ENCODE measurements at regions not wholly inside any gene's neighbourhood (a gene's known extent, or its start where the extent isn't known, plus 50 kb on each side); places are given as distances from the start of the nearest gene placed in this dataset.

- H3K4me1 ChIP-seq: no peaks in the 10 kb centered on the region
- DNase-seq (no peak), ATAC-seq (no peak)
- no peaks in the 10 kb centered on the region for H3K27me3 ChIP-seq (ENCODE audit: low read depth)
- no peak overlapping the region for H3K4me3 ChIP-seq
- H3K9me3 ChIP-seq: no peaks in the 10 kb centered on the region
- no peak overlapping the region for H3K27ac ChIP-seq
- H3K36me3 ChIP-seq: no peaks in the 10 kb centered on the region
- no peak for TF ChIP-seq CTCF (IDR thresholded peaks at IDR 0.05)
- intact Hi-C loops (cut with DNase I): no loop called here
Observed at GRCh38 chr20:16678779-16679178, 51.0 kb upstream of the SNRPB2 start.

GRCh38 chr20:16676891-16677290 lies 52.9 kb upstream of the SNRPB2 start:
- H3K4me3 ChIP-seq: no peak overlapping the region
- no peaks in the 10 kb centered on the region for H3K36me3 ChIP-seq
- no peak for TF ChIP-seq CTCF (IDR thresholded peaks at IDR 0.05)
- DNase-seq (no peak), ATAC-seq (no peak)
- H3K4me1 ChIP-seq: no peaks in the 10 kb centered on the region
- H3K27ac ChIP-seq: no peak overlapping the region
- intact Hi-C loops (cut with DNase I): no loop called here
- H3K9me3 ChIP-seq: no peaks in the 10 kb centered on the region
- no peaks in the 10 kb centered on the region for H3K27me3 ChIP-seq (ENCODE audit: low read depth)

GRCh38 chr20:16675001-16675564 lies 54.7 kb upstream of the SNRPB2 start:
- no peaks in the 10 kb centered on the region for H3K4me1 ChIP-seq
- ATAC-seq (no peak), DNase-seq (no peak)
- no peaks in the 10 kb centered on the region for H3K9me3 ChIP-seq
- no peak for TF ChIP-seq CTCF (IDR thresholded peaks at IDR 0.05)
- intact Hi-C loops (cut with DNase I): no loop called here
- no peak overlapping the region for H3K27ac ChIP-seq
- H3K27me3 ChIP-seq (ENCODE audit: low read depth): no peaks in the 10 kb centered on the region
- H3K36me3 ChIP-seq: no peaks in the 10 kb centered on the region
- H3K4me3 ChIP-seq: no peak overlapping the region

GRCh38 chr20:16674243-16674642 lies 55.6 kb upstream of the SNRPB2 start:
- TF ChIP-seq CTCF (IDR thresholded peaks at IDR 0.05): no peak
- Histone ChIP-seq H3K27ac (no peak overlapping the region), H3K4me1 (no peaks in the 10 kb centered on the region), H3K9me3 (no peaks in the 10 kb centered on the region), H3K36me3 (no peaks in the 10 kb centered on the region), H3K4me3 (no peak overlapping the region), H3K27me3 (ENCODE audit: low read depth) (no peaks in the 10 kb centered on the region)
- no peak for DNase-seq
- intact Hi-C loops (cut with DNase I): no loop called here
- no peak for ATAC-seq

- DNase-seq: no peak
- Histone ChIP-seq H3K9me3 (no peaks in the 10 kb centered on the region), H3K4me3 (no peak overlapping the region), H3K27me3 (ENCODE audit: low read depth) (no peaks in the 10 kb centered on the region), H3K4me1 (no peaks in the 10 kb centered on the region), H3K36me3 (no peaks in the 10 kb centered on the region), H3K27ac (no peak overlapping the region)
- intact Hi-C loops (cut with DNase I): no loop called here
- no peak for ATAC-seq
- TF ChIP-seq CTCF (IDR thresholded peaks at IDR 0.05): no peak
Observed at GRCh38 chr20:16672299-16672698, 57.5 kb upstream of the SNRPB2 start.

- Histone ChIP-seq H3K27me3 (ENCODE audit: low read depth) (no peaks in the 10 kb centered on the region), H3K4me1 (no peaks in the 10 kb centered on the region), H3K27ac (no peak overlapping the region), H3K9me3 (no peaks in the 10 kb centered on the region), H3K36me3 (no peaks in the 10 kb centered on the region), H3K4me3 (no peak overlapping the region)
- intact Hi-C loops (cut with DNase I): no loop called here
- ATAC-seq: no peak
- DNase-seq: no peak
- TF ChIP-seq CTCF (IDR thresholded peaks at IDR 0.05): no peak
Observed at GRCh38 chr20:16671753-16672152, 58.1 kb upstream of the SNRPB2 start.

All from lower lobe of right lung (tissue), 2 donors.